Osteocyte (in vitro differentiated cells): ENCODE measurements at regions not wholly inside any gene's neighbourhood (a gene's known extent, or its start where the extent isn't known, plus 50 kb on each side); places are given as distances from the start of the nearest gene placed in this dataset.
"Not testable (repeated sequence)": the region's sequence is repeated elsewhere in the genome, so short reads cannot be mapped to it uniquely, and the experiment has no call there.

Experiments
- DNase-seq: peaks from one replicate; pipeline ENCODE4 v3.0.0; 2021; ENCODE audit warnings: mixed read lengths; ENCODE audit not compliant: unreplicated experiment; ENCODE audit errors: extremely low spot score
- H3K27ac Mint-ChIP-seq: one replicate; pipeline ENCODE4 v1.8.0; 2021; ENCODE audit warnings: mild to moderate bottlenecking, mixed read lengths; ENCODE audit not compliant: unreplicated experiment
- H3K27me3 Mint-ChIP-seq: one replicate; pipeline ENCODE4 v1.8.0; 2021; ENCODE audit warnings: mixed read lengths; ENCODE audit not compliant: unreplicated experiment
- H3K36me3 Mint-ChIP-seq: one replicate; pipeline ENCODE4 v1.8.0; 2021; ENCODE audit warnings: mixed read lengths; ENCODE audit not compliant: unreplicated experiment
- H3K4me1 Mint-ChIP-seq: one replicate; pipeline ENCODE4 v1.8.0; 2021; ENCODE audit warnings: mixed read lengths; ENCODE audit not compliant: unreplicated experiment
- H3K4me3 Mint-ChIP-seq: one replicate; pipeline ENCODE4 v1.8.0; 2021; ENCODE audit warnings: mild to moderate bottlenecking, moderate library complexity, mixed read lengths; ENCODE audit not compliant: unreplicated experiment
- H3K9me3 Mint-ChIP-seq: one replicate; pipeline ENCODE4 v1.8.0; 2021; ENCODE audit warnings: mixed read lengths; ENCODE audit not compliant: unreplicated experiment
- CTCF ChIP-seq: fragments of 200-600 bp; sonication (generic); IDR thresholded peaks from 2 replicates; pipeline ENCODE4 v1.5.0; 2021; ENCODE audit warnings: antibody characterized with exemption, mild to moderate bottlenecking, moderate library complexity

GRCh38 chr2:242098445-242099128, 229.1 kb downstream of the RTP5 start:
- Mint-ChIP-seq H3K9me3 (no peaks in the 10 kb centered on the region), H3K4me3 (no peak overlapping the region), H3K36me3 (peaks cover 16% of the 10 kb centered on the region), H3K27ac (no peak overlapping the region), H3K27me3 (no peaks in the 10 kb centered on the region), H3K4me1 (no peaks in the 10 kb centered on the region)
- no peak for DNase-seq
- TF ChIP-seq CTCF: no peak

GRCh38 chr2:242103093-242103492, 233.6 kb downstream of the RTP5 start:
- not testable (repeated sequence) for H3K27me3 Mint-ChIP-seq, H3K4me1 Mint-ChIP-seq, H3K4me3 Mint-ChIP-seq, H3K27ac Mint-ChIP-seq, DNase-seq
- Mint-ChIP-seq H3K36me3 (peaks cover 23% of the 10 kb centered on the region), H3K9me3 (peaks cover 11% of the 10 kb centered on the region)

- not testable (repeated sequence) for H3K27me3 Mint-ChIP-seq
These were observed 234.8 kb downstream of the RTP5 start for GRCh38 chr2:242104202-242104956.

GRCh38 chr2:242107065-242107464, 237.5 kb downstream of the RTP5 start:
- DNase-seq, H3K27ac Mint-ChIP-seq, H3K4me3 Mint-ChIP-seq, H3K4me1 Mint-ChIP-seq, H3K27me3 Mint-ChIP-seq: not testable (repeated sequence)
- Mint-ChIP-seq H3K36me3 (peaks cover 12% of the 10 kb centered on the region), H3K9me3 (peaks cover 11% of the 10 kb centered on the region)

More at GRCh38 chr2:242104202-242104956, 234.8 kb downstream of the RTP5 start:
- peaks cover 11% of the 10 kb centered on the region for H3K9me3 Mint-ChIP-seq
- not testable (repeated sequence) for DNase-seq, H3K4me3 Mint-ChIP-seq, H3K27ac Mint-ChIP-seq, H3K4me1 Mint-ChIP-seq
- peaks cover 17% of the 10 kb centered on the region for H3K36me3 Mint-ChIP-seq

GRCh38 chr2:242108797-242109500, 239.4 kb downstream of the RTP5 start:
- not testable (repeated sequence) for H3K4me1 Mint-ChIP-seq, H3K36me3 Mint-ChIP-seq, H3K27ac Mint-ChIP-seq, H3K4me3 Mint-ChIP-seq, H3K27me3 Mint-ChIP-seq, DNase-seq
- peaks cover 11% of the 10 kb centered on the region for H3K9me3 Mint-ChIP-seq

GRCh38 chr2:242109819-242110218, 240.3 kb downstream of the RTP5 start:
- not testable (repeated sequence) for H3K27ac Mint-ChIP-seq, H3K27me3 Mint-ChIP-seq, H3K36me3 Mint-ChIP-seq, DNase-seq, H3K4me3 Mint-ChIP-seq, H3K4me1 Mint-ChIP-seq
- H3K9me3 Mint-ChIP-seq: peaks cover 11% of the 10 kb centered on the region

GRCh38 chr2:242111954-242112353, 242.4 kb downstream of the RTP5 start:
- H3K27ac Mint-ChIP-seq, H3K4me3 Mint-ChIP-seq, H3K27me3 Mint-ChIP-seq, H3K36me3 Mint-ChIP-seq, DNase-seq, H3K9me3 Mint-ChIP-seq, H3K4me1 Mint-ChIP-seq: not testable (repeated sequence)

- H3K27me3 Mint-ChIP-seq, H3K4me1 Mint-ChIP-seq, H3K36me3 Mint-ChIP-seq, H3K9me3 Mint-ChIP-seq, H3K27ac Mint-ChIP-seq, DNase-seq, H3K4me3 Mint-ChIP-seq: not testable (repeated sequence)
These were observed 244.0 kb downstream of the RTP5 start for GRCh38 chr2:242113492-242113891.

GRCh38 chr2:242116676-242117075, 247.1 kb downstream of the RTP5 start:
- not testable (repeated sequence) for DNase-seq, H3K9me3 Mint-ChIP-seq, H3K36me3 Mint-ChIP-seq, H3K27ac Mint-ChIP-seq, H3K27me3 Mint-ChIP-seq, H3K4me1 Mint-ChIP-seq, H3K4me3 Mint-ChIP-seq

GRCh38 chr2:242117305-242117704, 247.8 kb downstream of the RTP5 start:
- not testable (repeated sequence) for DNase-seq, H3K9me3 Mint-ChIP-seq, H3K4me3 Mint-ChIP-seq, H3K36me3 Mint-ChIP-seq, H3K27me3 Mint-ChIP-seq, H3K27ac Mint-ChIP-seq, H3K4me1 Mint-ChIP-seq

GRCh38 chr2:242119682-242120081, 250.2 kb downstream of the RTP5 start:
- H3K27ac Mint-ChIP-seq, H3K4me1 Mint-ChIP-seq, H3K27me3 Mint-ChIP-seq, H3K4me3 Mint-ChIP-seq, H3K36me3 Mint-ChIP-seq, DNase-seq, H3K9me3 Mint-ChIP-seq: not testable (repeated sequence)
